Right lobe of liver (tissue), 4 donors: ENCODE measurements at regions not wholly inside any gene's neighbourhood (a gene's known extent, or its start where the extent isn't known, plus 50 kb on each side); places are given as distances from the start of the nearest gene placed in this dataset.

ENCODE experiments used
- POLR2A ChIP-seq: fragments of 450-650 bp; IDR thresholded peaks from one replicate; pipeline ENCODE4 v1.6.1; 2017; ENCODE audit warnings: antibody characterized with exemption, mild to moderate bottlenecking
- TF ChIP-seq, protein P1 (sequence below), 4 donors: fragments of 200-600 bp in 3 of 4; fragments of 450-650 bp in 1 of 4; IDR thresholded peaks; one replicate each; pipeline versions ENCODE4 v1.5.1 to v1.8.0; 2016 to 2022; ENCODE audit warnings: antibody characterized with exemption in 4 of 4, mild to moderate bottlenecking in 2 of 4
- donor health status: DM: no; HTN: no; CAD: no.
- donor health status: DM: no; HTN: no; CAD: no.
- donor health status: DM: no; HTN: yes; CAD: no.

DNA sequence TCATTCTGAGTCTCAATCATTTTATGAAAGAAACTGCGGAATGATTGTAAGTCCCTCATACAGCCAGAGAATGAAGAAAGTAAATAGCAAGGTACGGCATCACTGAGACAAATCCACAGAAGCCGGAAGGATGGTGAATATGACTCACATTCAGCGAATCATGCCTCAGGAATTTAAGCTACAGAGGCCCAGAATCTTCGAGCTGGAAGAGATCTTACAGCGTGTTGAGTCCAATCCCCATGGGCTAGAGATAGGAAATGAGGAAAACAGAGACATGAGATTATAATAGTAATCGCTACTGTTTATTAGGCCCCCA lies 173.2 kb downstream of the KIF18A start:
- TF ChIP-seq, protein P1, sequence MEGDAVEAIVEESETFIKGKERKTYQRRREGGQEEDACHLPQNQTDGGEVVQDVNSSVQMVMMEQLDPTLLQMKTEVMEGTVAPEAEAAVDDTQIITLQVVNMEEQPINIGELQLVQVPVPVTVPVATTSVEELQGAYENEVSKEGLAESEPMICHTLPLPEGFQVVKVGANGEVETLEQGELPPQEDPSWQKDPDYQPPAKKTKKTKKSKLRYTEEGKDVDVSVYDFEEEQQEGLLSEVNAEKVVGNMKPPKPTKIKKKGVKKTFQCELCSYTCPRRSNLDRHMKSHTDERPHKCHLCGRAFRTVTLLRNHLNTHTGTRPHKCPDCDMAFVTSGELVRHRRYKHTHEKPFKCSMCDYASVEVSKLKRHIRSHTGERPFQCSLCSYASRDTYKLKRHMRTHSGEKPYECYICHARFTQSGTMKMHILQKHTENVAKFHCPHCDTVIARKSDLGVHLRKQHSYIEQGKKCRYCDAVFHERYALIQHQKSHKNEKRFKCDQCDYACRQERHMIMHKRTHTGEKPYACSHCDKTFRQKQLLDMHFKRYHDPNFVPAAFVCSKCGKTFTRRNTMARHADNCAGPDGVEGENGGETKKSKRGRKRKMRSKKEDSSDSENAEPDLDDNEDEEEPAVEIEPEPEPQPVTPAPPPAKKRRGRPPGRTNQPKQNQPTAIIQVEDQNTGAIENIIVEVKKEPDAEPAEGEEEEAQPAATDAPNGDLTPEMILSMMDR (IDR thresholded peaks at IDR 0.05), result no peak
- no peak for TF ChIP-seq POLR2A
